GM12873 (cell line): ENCODE measurements at regions not wholly inside any gene's neighbourhood (a gene's known extent, or its start where the extent isn't known, plus 50 kb on each side); places are given as distances from the start of the nearest gene placed in this dataset.

Source experiments
- CTCF ChIP-seq: IDR thresholded peaks from 2 replicates; pipeline ENCODE4 v1.5.1; 2012; ENCODE audit warnings: low read depth, mild to moderate bottlenecking, moderate library complexity, low read length, control low read depth; ENCODE audit not compliant: insufficient read depth; ENCODE audit errors: missing control alignments

- TF ChIP-seq CTCF = no peak
Measured at GRCh38 chr7:119421657-119422056, 851.3 kb upstream of the KCND2 start.

- no peak for TF ChIP-seq CTCF
Measured at GRCh38 chr7:119436882-119437281, 836.1 kb upstream of the KCND2 start.

GRCh38 chr7:119438315-119438714 lies 834.7 kb upstream of the KCND2 start:
- no peak for TF ChIP-seq CTCF

GRCh38 chr7:119439192-119439591 lies 833.8 kb upstream of the KCND2 start:
- no peak for TF ChIP-seq CTCF

- no peak for TF ChIP-seq CTCF
Measured at GRCh38 chr7:119452401-119452800, 820.6 kb upstream of the KCND2 start.

GRCh38 chr7:119465798-119466305 lies 807.1 kb upstream of the KCND2 start:
- no peak for TF ChIP-seq CTCF

GRCh38 chr7:119472408-119473038 lies 800.5 kb upstream of the KCND2 start:
- no peak for TF ChIP-seq CTCF
